ENCODE measurements at regions not wholly inside any gene's neighbourhood (a gene's known extent, or its start where the extent isn't known, plus 50 kb on each side); places are given as distances from the start of the nearest gene placed in this dataset.

DNA sequence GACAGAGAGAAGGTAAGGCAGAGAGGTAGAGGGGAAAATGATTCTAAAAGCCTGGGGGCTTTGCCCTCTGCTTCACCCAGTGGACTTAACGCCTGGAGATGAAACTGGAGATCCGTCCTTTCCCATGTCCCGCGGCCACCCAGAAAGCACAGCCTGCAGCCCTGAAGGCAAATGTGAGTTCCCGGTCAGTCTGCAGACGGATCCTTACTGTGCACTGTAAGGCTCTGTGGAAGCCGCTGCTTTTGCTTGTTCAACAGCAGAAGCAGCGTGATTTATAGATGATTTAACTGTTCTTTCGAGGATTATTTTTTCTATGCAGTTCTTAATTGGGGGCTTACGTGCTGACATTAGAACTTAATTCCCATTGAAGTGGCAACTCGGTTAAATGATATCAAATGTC, 290.4 kb downstream of the FOXL1 start:
- H3K27ac ChIP-seq (ENCODE audit: low read depth, low read length), result no peak overlapping the region
- H3K36me3 Mint-ChIP-seq (ENCODE audit: low read depth), result no peaks in the 10 kb centered on the region
- H3K9me3 Mint-ChIP-seq, result peaks cover 3% of the 10 kb centered on the region

DNA sequence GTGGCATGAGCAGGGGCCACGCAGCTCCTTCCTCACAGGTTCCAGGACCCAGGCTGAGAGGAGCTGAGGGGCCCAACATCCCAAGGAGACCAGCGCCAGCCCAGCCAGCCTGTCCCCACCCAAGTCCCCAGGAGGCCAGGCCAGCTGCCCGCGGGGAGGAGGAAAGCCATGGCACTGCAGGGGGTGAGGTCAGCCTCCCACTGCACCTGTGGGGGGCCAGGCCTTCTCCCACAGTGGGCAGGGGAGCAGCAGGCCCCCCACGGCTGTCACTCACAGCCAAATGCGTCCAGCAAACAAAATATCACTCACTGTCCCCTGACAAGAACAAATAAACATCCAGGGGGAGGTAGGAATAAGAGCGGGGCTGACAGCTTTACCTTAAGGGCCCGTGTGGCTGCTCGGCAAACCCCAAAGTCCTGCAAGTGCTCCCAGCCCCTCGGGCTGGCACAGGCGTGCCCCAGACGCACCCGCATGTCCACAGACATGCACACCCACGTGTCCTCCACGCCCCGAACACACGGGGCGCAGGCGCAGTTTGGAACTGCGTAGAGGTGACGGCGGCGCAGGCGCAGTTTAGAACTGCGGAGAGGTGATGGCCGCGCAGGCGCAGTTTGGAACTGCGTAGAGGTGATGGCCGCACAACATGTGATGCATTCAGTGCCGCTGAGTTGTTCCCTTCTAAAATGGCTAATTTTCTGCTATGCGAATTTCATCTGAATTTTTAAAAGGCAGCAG, 291.1 kb downstream of the FOXL1 start:
- H3K4me3 ChIP-seq (ENCODE audit: low read length), result no peak overlapping the region
- H3K9me3 ChIP-seq (ENCODE audit: control insufficient read depth, low read length), result no peaks in the 10 kb centered on the region
- Mint-ChIP-seq H3K27me3 (ENCODE audit: insufficient read depth) (peaks cover 7% of the 10 kb centered on the region), H3K4me1 (no peaks in the 10 kb centered on the region), H3K27ac (no peak overlapping the region), H3K9me3 (peaks cover 5% of the 10 kb centered on the region), H3K36me3 (ENCODE audit: low read depth) (no peaks in the 10 kb centered on the region), H3K4me3 (no peak overlapping the region)
- no peaks in the 10 kb centered on the region for H3K36me3 ChIP-seq (ENCODE audit: control insufficient read depth, insufficient read depth, low read length)
- no peak overlapping the region for H3K9ac ChIP-seq (ENCODE audit: extremely low read depth, low read length, poor library complexity, severe bottlenecking)
- no peak for DNase-seq
- no peaks in the 10 kb centered on the region for H3K4me1 ChIP-seq (ENCODE audit: control insufficient read depth, insufficient read depth, low read length)
- WGBS, 2 experiments (ENCODE audit: insufficient coverage in 1 of 2, insufficient read length in 1 of 2), result 94 to 96% methylated on average over 25 to 32 of the region's 32 CpGs
- H3K27me3 ChIP-seq (ENCODE audit: control insufficient read depth, insufficient read depth, low read length, poor library complexity, severe bottlenecking), result no peaks in the 10 kb centered on the region
- H3K27ac ChIP-seq (ENCODE audit: low read depth, low read length), result no peak overlapping the region
- TF ChIP-seq, protein P1, sequence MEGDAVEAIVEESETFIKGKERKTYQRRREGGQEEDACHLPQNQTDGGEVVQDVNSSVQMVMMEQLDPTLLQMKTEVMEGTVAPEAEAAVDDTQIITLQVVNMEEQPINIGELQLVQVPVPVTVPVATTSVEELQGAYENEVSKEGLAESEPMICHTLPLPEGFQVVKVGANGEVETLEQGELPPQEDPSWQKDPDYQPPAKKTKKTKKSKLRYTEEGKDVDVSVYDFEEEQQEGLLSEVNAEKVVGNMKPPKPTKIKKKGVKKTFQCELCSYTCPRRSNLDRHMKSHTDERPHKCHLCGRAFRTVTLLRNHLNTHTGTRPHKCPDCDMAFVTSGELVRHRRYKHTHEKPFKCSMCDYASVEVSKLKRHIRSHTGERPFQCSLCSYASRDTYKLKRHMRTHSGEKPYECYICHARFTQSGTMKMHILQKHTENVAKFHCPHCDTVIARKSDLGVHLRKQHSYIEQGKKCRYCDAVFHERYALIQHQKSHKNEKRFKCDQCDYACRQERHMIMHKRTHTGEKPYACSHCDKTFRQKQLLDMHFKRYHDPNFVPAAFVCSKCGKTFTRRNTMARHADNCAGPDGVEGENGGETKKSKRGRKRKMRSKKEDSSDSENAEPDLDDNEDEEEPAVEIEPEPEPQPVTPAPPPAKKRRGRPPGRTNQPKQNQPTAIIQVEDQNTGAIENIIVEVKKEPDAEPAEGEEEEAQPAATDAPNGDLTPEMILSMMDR (conservative IDR thresholded peaks at IDR 0.05), result no peak

More for the DNA sequence above, 290.4 kb downstream of the FOXL1 start:
- WGBS, 2 experiments (ENCODE audit: insufficient coverage in 1 of 2, insufficient read length in 1 of 2), result 84 to 86% methylated on average over 11 of the region's 11 CpGs
- Mint-ChIP-seq H3K27ac (no peak overlapping the region), H3K27me3 (ENCODE audit: insufficient read depth) (peaks cover 7% of the 10 kb centered on the region), H3K4me3 (no peak overlapping the region), H3K4me1 (no peaks in the 10 kb centered on the region)
- no peak for DNase-seq
- Histone ChIP-seq H3K9ac (ENCODE audit: extremely low read depth, low read length, poor library complexity, severe bottlenecking) (no peak overlapping the region), H3K27me3 (ENCODE audit: control insufficient read depth, insufficient read depth, low read length, poor library complexity, severe bottlenecking) (no peaks in the 10 kb centered on the region), H3K9me3 (ENCODE audit: control insufficient read depth, low read length) (no peaks in the 10 kb centered on the region), H3K4me3 (ENCODE audit: low read length) (no peak overlapping the region), H3K4me1 (ENCODE audit: control insufficient read depth, insufficient read depth, low read length) (no peaks in the 10 kb centered on the region), H3K36me3 (ENCODE audit: control insufficient read depth, insufficient read depth, low read length) (no peaks in the 10 kb centered on the region)
- TF ChIP-seq, protein P1 (conservative IDR thresholded peaks at IDR 0.05), result no peak

DNA sequence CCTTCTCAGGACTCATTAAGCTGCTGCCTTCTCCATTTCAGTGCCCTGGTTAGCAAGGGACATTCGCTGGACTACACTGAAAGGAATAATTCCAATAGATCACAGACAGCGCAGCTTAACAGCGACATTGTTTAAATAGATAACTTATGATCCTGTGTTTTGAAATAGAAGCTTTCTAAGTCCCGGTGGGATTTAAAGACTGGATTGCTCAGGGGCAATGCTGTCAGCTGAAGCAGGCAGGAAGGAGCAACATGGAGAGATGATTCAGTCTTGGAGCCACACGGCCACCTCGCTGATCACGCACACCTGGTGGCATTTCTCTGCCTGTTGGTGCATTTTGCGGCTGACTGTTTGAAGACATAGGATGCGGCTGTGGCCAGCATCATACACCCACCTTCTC, 292.0 kb downstream of the FOXL1 start:
- H3K4me3 Mint-ChIP-seq, result no peak overlapping the region
- Histone ChIP-seq H3K9me3 (ENCODE audit: control insufficient read depth, low read length) (no peaks in the 10 kb centered on the region), H3K27ac (ENCODE audit: low read depth, low read length) (no peak overlapping the region), H3K4me1 (ENCODE audit: control insufficient read depth, insufficient read depth, low read length) (no peaks in the 10 kb centered on the region), H3K36me3 (ENCODE audit: control insufficient read depth, insufficient read depth, low read length) (no peaks in the 10 kb centered on the region), H3K27me3 (ENCODE audit: control insufficient read depth, insufficient read depth, low read length, poor library complexity, severe bottlenecking) (no peaks in the 10 kb centered on the region), H3K4me3 (ENCODE audit: low read length) (no peak overlapping the region), H3K9ac (ENCODE audit: extremely low read depth, low read length, poor library complexity, severe bottlenecking) (no peak overlapping the region)
- H3K36me3 Mint-ChIP-seq (ENCODE audit: low read depth), result no peaks in the 10 kb centered on the region
- no peaks in the 10 kb centered on the region for H3K4me1 Mint-ChIP-seq
- 94 to 95% methylated on average over 5 to 9 of the region's 9 CpGs for WGBS, 2 experiments (ENCODE audit: insufficient coverage in 1 of 2, insufficient read length in 1 of 2)
- no peak for DNase-seq
- H3K27me3 Mint-ChIP-seq (ENCODE audit: insufficient read depth), result peaks cover 7% of the 10 kb centered on the region
- H3K9me3 Mint-ChIP-seq, result peaks cover 5% of the 10 kb centered on the region
- no peak overlapping the region for H3K27ac Mint-ChIP-seq
- TF ChIP-seq, protein P1 (conservative IDR thresholded peaks at IDR 0.05), result no peak

Data from endodermal cell (in vitro differentiated cells).